GM12891 (cell line): ENCODE measurements at regions not wholly inside any gene's neighbourhood (a gene's known extent, or its start where the extent isn't known, plus 50 kb on each side); places are given as distances from the start of the nearest gene placed in this dataset.

Experiments
- PAX5 ChIP-seq: IDR thresholded peaks from 2 replicates; pipeline ENCODE4 v1.6.1; 2011; ENCODE audit warnings: low read length, moderate library complexity, mild to moderate bottlenecking; ENCODE audit not compliant: insufficient read depth, severe bottlenecking
- POLR2A ChIP-seq: IDR thresholded peaks from 2 replicates; pipeline ENCODE4 v1.6.1; 2011; ENCODE audit warnings: low read depth, low read length, control low read depth
- TAF1 ChIP-seq: IDR thresholded peaks from 2 replicates; pipeline ENCODE4 v1.6.1; 2011; ENCODE audit warnings: low read depth, low read length, control low read depth

GRCh38 chr17:79180358-79181005 is 105.9 kb downstream of the ENGASE start:
- no peak for TF ChIP-seq POLR2A
- no peak for TF ChIP-seq PAX5
- TF ChIP-seq TAF1 = no peak
